Panc1 (cell line): ENCODE measurements at regions not wholly inside any gene's neighbourhood (a gene's known extent, or its start where the extent isn't known, plus 50 kb on each side); places are given as distances from the start of the nearest gene placed in this dataset.

Source experiments
- ATAC-seq: fragments of 200-7000 bp; cut with Tn5 transposase; 2 replicates; pipeline ENCODE4 v1.9.1; 2020; ENCODE audit warnings: mild to moderate bottlenecking, moderate library complexity
- BruUV-seq: library from RNA; stranded (reverse); fragments of 400-500 nt; replicated peaks from 2 replicates; lab custom pipeline; 2021; lab: Mats Ljungman, UMichigan
- CTCF ChIA-PET: fragments of 300-600 bp; sonication (Branson Sonifier 250); formaldehyde crosslinking; loops from one replicate; lab custom pipeline; 2022; ENCODE audit warnings: antibody characterized with exemption; lab: Charles Lee
- POLR2A ChIA-PET: fragments of 300-600 bp; sonication (Branson Sonifier 250); formaldehyde crosslinking; loops from one replicate; lab custom pipeline; 2022; ENCODE audit warnings: antibody characterized with exemption; lab: Charles Lee
- DNase-seq: peaks from one replicate; pipeline ENCODE4 v3.0.0-alpha.2; 2010; ENCODE audit warnings: low read depth, low spot score
- H3K27ac ChIP-seq: 2 replicates; pipeline ENCODE4 v1.5.1; 2011; ENCODE audit warnings: mild to moderate bottlenecking, low read length, inconsistent platforms
- H3K27me3 ChIP-seq: fragments of 200-500 bp; sonication (Bioruptor generic); 2 replicates; pipeline ENCODE4 v1.6.0; 2014; ENCODE audit warnings: low read length, inconsistent platforms; ENCODE audit not compliant: control insufficient read depth, insufficient read depth
- H3K36me3 ChIP-seq: fragments of 200-500 bp; sonication (Bioruptor generic); 2 replicates; pipeline ENCODE4 v1.5.1; 2014; ENCODE audit warnings: inconsistent platforms, mild to moderate bottlenecking, low read length, moderate library complexity; ENCODE audit not compliant: control insufficient read depth, insufficient read depth
- H3K4me1 ChIP-seq: 2 replicates; pipeline ENCODE4 v1.5.1; 2011; ENCODE audit warnings: inconsistent platforms, mild to moderate bottlenecking, low read length, moderate library complexity; ENCODE audit not compliant: control insufficient read depth, insufficient read depth
- H3K4me3 ChIP-seq, 2 experiments: 2 replicates each; pipeline ENCODE4 v1.5.1; 2011 to 2012; ENCODE audit warnings: low read depth in 2 of 2, low read length in 2 of 2, mild to moderate bottlenecking in 2 of 2, inconsistent platforms in 1 of 2, moderate library complexity in 1 of 2
- H3K9me3 ChIP-seq: fragments of 200-500 bp; sonication (Bioruptor generic); 2 replicates; pipeline ENCODE4 v1.5.1; 2014; ENCODE audit warnings: low read depth, mild to moderate bottlenecking, inconsistent platforms, low read length, moderate library complexity; ENCODE audit not compliant: control insufficient read depth, insufficient read depth
- CTCF ChIP-seq: fragments of 450-650 bp; IDR thresholded peaks from 2 replicates; pipeline ENCODE4 v1.5.1; 2017; ENCODE audit warnings: mild to moderate bottlenecking
- POLR2AphosphoS5 ChIP-seq: IDR thresholded peaks from 2 replicates; pipeline ENCODE4 v1.6.1; 2012; ENCODE audit warnings: mild to moderate bottlenecking, low read depth, low read length, moderate library complexity
- REST ChIP-seq, 2 experiments: IDR thresholded peaks; 2 replicates each; pipeline ENCODE4 v1.6.1; 2011 to 2012; ENCODE audit warnings: low read depth in 2 of 2, control low read depth in 1 of 2, low read length in 1 of 2, mild to moderate bottlenecking in 1 of 2, moderate library complexity in 1 of 2; ENCODE audit not compliant: insufficient read depth in 1 of 2
- SIN3A ChIP-seq: IDR thresholded peaks from 2 replicates; pipeline ENCODE4 v1.6.1; 2012; ENCODE audit warnings: low read depth, mild to moderate bottlenecking, low read length, moderate library complexity, borderline replicate concordance; ENCODE audit not compliant: insufficient read depth
- TCF7L2 ChIP-seq: IDR thresholded peaks from 2 replicates; pipeline ENCODE4 v1.6.1; 2011; ENCODE audit warnings: mild to moderate bottlenecking, low read depth, low read length, inconsistent platforms
- in situ Hi-C: cut with HindIII; loops from 2 replicates; pipeline ENCODE4 v1.10.0; 2016; ENCODE audit warnings: low sequenced_read_pairs, low pct_unique_long_range_greater_than_20kb
- intact Hi-C: fragments of 100-400 bp; cut with micrococcal nuclease; formaldehyde crosslinking; loops from one replicate; pipeline ENCODE4 v1.10.0; 2022; ENCODE audit not compliant: unreplicated experiment

- no peak for DNase-seq
- in situ Hi-C loops (no loop called here), intact Hi-C loops (no loop called here)
- H3K27me3 ChIP-seq: no peaks in the 10 kb centered on the region
- no peaks in the 10 kb centered on the region for H3K36me3 ChIP-seq
- POLR2A ChIA-PET: no interaction called here
- CTCF ChIA-PET: no interaction called here
- no TSS peak for BruUV-seq
- no peak for ATAC-seq
- H3K4me1 ChIP-seq: no peaks in the 10 kb centered on the region
- no peak overlapping the region for H3K27ac ChIP-seq
- TF ChIP-seq SIN3A (no peak), REST (IDR thresholded peaks at IDR 0.05; ENCODE audit: insufficient read depth in 1 of 2, low read depth in 2 of 2, low read length in 1 of 2) (no peak), POLR2AphosphoS5 (no peak), CTCF (no peak), TCF7L2 (no peak)
- no peaks in the 10 kb centered on the region for H3K9me3 ChIP-seq
- no peak overlapping the region for H3K4me3 ChIP-seq
Measured at GRCh38 chr4:13728761-13729160, 101.2 kb upstream of the BOD1L1 start.

GRCh38 chr4:13731019-13731418 lies 103.5 kb upstream of the BOD1L1 start:
- no peaks in the 10 kb centered on the region for H3K4me1 ChIP-seq
- ATAC-seq (no peak), DNase-seq (no peak)
- ChIA-PET POLR2A (no interaction called here), CTCF (no interaction called here)
- no peaks in the 10 kb centered on the region for H3K27me3 ChIP-seq
- BruUV-seq: no TSS peak
- H3K9me3 ChIP-seq: no peaks in the 10 kb centered on the region
- H3K36me3 ChIP-seq: no peaks in the 10 kb centered on the region
- in situ Hi-C loops (no loop called here), intact Hi-C loops (no loop called here)
- no peak overlapping the region for H3K27ac ChIP-seq
- H3K4me3 ChIP-seq: no peak overlapping the region
- TF ChIP-seq CTCF: no peak
- TF ChIP-seq SIN3A: no peak
- no peak for TF ChIP-seq POLR2AphosphoS5
- no peak for TF ChIP-seq REST (IDR thresholded peaks at IDR 0.05; ENCODE audit: insufficient read depth in 1 of 2, low read depth in 2 of 2, low read length in 1 of 2)
- TF ChIP-seq TCF7L2: no peak
